Vagina (tissue), 2 donors: ENCODE measurements at regions not wholly inside any gene's neighbourhood (a gene's known extent, or its start where the extent isn't known, plus 50 kb on each side); places are given as distances from the start of the nearest gene placed in this dataset.

Experiments
- POLR2AphosphoS5 ChIP-seq, 2 donors: sonication (generic); formaldehyde crosslinking; IDR thresholded peaks; one replicate each; pipeline ENCODE4 v1.9.0; 2017; ENCODE audit warnings: antibody characterized with exemption in 2 of 2, mild to moderate bottlenecking in 2 of 2, low read depth in 1 of 2; ENCODE audit not compliant: insufficient read depth in 1 of 2
- TF ChIP-seq, protein P1 (sequence below), 3 experiments: fragments of 450-650 bp in 2 of 3; fragments of 200-600 bp in 1 of 3; sonication (generic) in 1 of 3; IDR thresholded peaks; one replicate each; pipeline ENCODE4 v1.5.1; 2017 to 2019; ENCODE audit warnings: antibody characterized with exemption in 3 of 3, mild to moderate bottlenecking in 2 of 3, moderate library complexity in 2 of 3

DNA sequence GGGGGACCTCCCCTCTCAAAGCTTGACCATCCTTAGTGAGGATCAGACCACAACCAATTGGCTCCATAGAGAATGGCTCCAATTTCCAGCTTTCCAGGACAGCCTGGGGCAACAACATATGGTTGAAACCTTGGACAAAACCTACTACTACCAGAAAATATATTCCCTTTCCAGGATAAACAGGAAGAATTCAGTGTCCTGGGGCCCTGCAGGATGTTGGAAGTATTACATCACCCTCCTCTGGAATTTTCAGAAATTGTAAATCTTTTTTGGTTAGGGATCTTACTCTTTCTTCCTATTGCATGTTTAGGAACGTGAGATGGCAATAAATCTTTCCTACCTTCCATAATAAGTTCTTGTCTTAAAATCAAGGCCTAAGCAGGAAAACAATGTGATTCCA lies 158.9 kb upstream of the MEIS1 start:
- TF ChIP-seq, protein P1, sequence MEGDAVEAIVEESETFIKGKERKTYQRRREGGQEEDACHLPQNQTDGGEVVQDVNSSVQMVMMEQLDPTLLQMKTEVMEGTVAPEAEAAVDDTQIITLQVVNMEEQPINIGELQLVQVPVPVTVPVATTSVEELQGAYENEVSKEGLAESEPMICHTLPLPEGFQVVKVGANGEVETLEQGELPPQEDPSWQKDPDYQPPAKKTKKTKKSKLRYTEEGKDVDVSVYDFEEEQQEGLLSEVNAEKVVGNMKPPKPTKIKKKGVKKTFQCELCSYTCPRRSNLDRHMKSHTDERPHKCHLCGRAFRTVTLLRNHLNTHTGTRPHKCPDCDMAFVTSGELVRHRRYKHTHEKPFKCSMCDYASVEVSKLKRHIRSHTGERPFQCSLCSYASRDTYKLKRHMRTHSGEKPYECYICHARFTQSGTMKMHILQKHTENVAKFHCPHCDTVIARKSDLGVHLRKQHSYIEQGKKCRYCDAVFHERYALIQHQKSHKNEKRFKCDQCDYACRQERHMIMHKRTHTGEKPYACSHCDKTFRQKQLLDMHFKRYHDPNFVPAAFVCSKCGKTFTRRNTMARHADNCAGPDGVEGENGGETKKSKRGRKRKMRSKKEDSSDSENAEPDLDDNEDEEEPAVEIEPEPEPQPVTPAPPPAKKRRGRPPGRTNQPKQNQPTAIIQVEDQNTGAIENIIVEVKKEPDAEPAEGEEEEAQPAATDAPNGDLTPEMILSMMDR (IDR thresholded peaks at IDR 0.05) = no peak
- no peak for TF ChIP-seq POLR2AphosphoS5 (IDR thresholded peaks at IDR 0.05; ENCODE audit: insufficient read depth in 1 of 2, low read depth in 1 of 2)
